GM21381 (cell line): ENCODE measurements at regions not wholly inside any gene's neighbourhood (a gene's known extent, or its start where the extent isn't known, plus 50 kb on each side); places are given as distances from the start of the nearest gene placed in this dataset.

ENCODE experiments used
- ATAC-seq: cut with Tn5 transposase; IDR thresholded peaks from one replicate; pipeline ENCODE4 v1.9.1; 2021; ENCODE audit warnings: mild to moderate bottlenecking, moderate library complexity; ENCODE audit not compliant: unreplicated experiment

GRCh38 chr1:83006271-83006670, 992.7 kb downstream of the TTLL7 start:
- no peak for ATAC-seq

GRCh38 chr1:83000286-83000685, 998.6 kb downstream of the TTLL7 start:
- ATAC-seq = no peak

- no peak for ATAC-seq
Measured at GRCh38 chr1:82995951-82996350, 1003.0 kb downstream of the TTLL7 start.

- ATAC-seq = no peak
Measured at GRCh38 chr1:82994616-82995263, 1004.2 kb downstream of the TTLL7 start.

GRCh38 chr1:82991569-82991968, 1007.4 kb downstream of the TTLL7 start:
- ATAC-seq = no peak

GRCh38 chr1:82979593-82980236, 1019.2 kb downstream of the TTLL7 start:
- ATAC-seq = peak; percentile 83

- no peak for ATAC-seq
Measured at GRCh38 chr1:82978461-82979324, 1020.2 kb downstream of the TTLL7 start.

GRCh38 chr1:82972841-82973553, 1025.9 kb downstream of the TTLL7 start:
- ATAC-seq = no peak

GRCh38 chr1:82969340-82969739, 1029.6 kb downstream of the TTLL7 start:
- no peak for ATAC-seq

GRCh38 chr1:82962658-82963057, 1036.3 kb downstream of the TTLL7 start:
- no peak for ATAC-seq

- no peak for ATAC-seq
Measured at GRCh38 chr1:82950606-82951200, 1048.2 kb downstream of the TTLL7 start.

- ATAC-seq = no peak
Measured at GRCh38 chr1:82948386-82948785, 1050.5 kb downstream of the TTLL7 start.

- no peak for ATAC-seq
Measured at GRCh38 chr1:82947278-82947677, 1051.7 kb downstream of the TTLL7 start.

- no peak for ATAC-seq
Measured at GRCh38 chr1:82946096-82946605, 1052.8 kb downstream of the TTLL7 start.

GRCh38 chr1:82944822-82945221, 1054.1 kb downstream of the TTLL7 start:
- ATAC-seq = no peak

- no peak for ATAC-seq
Measured at GRCh38 chr1:82934074-82934473, 1064.9 kb downstream of the TTLL7 start.

GRCh38 chr1:82932727-82933126, 1066.2 kb downstream of the TTLL7 start:
- no peak for ATAC-seq

- no peak for ATAC-seq
Measured at GRCh38 chr1:82932207-82932606, 1066.7 kb downstream of the TTLL7 start.

- ATAC-seq = no peak
Measured at GRCh38 chr1:82931006-82931405, 1067.9 kb downstream of the TTLL7 start.

- ATAC-seq = no peak
Measured at GRCh38 chr1:82927753-82928152, 1071.2 kb downstream of the TTLL7 start.

GRCh38 chr1:82924666-82925065, 1074.3 kb downstream of the TTLL7 start:
- ATAC-seq = no peak
